ENCODE measurements at regions not wholly inside any gene's neighbourhood (a gene's known extent, or its start where the extent isn't known, plus 50 kb on each side); places are given as distances from the start of the nearest gene placed in this dataset.
A peak's percentile ranks its signal among the peaks of the same experiment; 100 is the strongest.
"Not testable (repeated sequence)": the region's sequence is repeated elsewhere in the genome, so short reads cannot be mapped to it uniquely, and the experiment has no call there.

- no peak overlapping the region for H3K27ac ChIP-seq
- intact Hi-C loops (cut with DNase I; ENCODE audit: low total_unique reads), result no loop called here
- 76 to 91% (median 83%) methylated on average over 8 of the region's 8 CpGs for whole genome bisulfite sequencing, 5 donors
- no peak for DNase-seq
- H3K9me3 ChIP-seq, result no peaks in the 10 kb centered on the region
- H3K4me3 ChIP-seq, result no peak overlapping the region
- no peaks in the 10 kb centered on the region for H3K27me3 ChIP-seq (replicated peaks in 1 of 7)
- TF ChIP-seq POLR2AphosphoS5 (IDR thresholded peaks at IDR 0.05), result no peak
- TF ChIP-seq CTCF (IDR thresholded peaks at IDR 0.05 in 8 of 11, conservative IDR thresholded peaks at IDR 0.05 in 3 of 11), result no peak
- no peaks in the 10 kb centered on the region for H3K36me3 ChIP-seq
- no peaks in the 10 kb centered on the region for H3K4me1 ChIP-seq
Observed at GRCh38 chr2:192669505-192670091, 474.9 kb upstream of the TMEFF2 start.

GRCh38 chr2:192660555-192660954, 465.8 kb upstream of the TMEFF2 start:
- H3K27ac ChIP-seq; H3K4me1 ChIP-seq; H3K4me3 ChIP-seq; H3K36me3 ChIP-seq; DNase-seq; H3K27me3 ChIP-seq (replicated peaks in 1 of 7); H3K9me3 ChIP-seq; intact Hi-C loops (cut with DNase I; ENCODE audit: low total_unique reads): not testable (repeated sequence)
- WGBS, 5 donors, result 65 to 83% (median 74%) methylated on average over 4 of the region's 4 CpGs

- intact Hi-C loops (cut with DNase I; ENCODE audit: low total_unique reads), result no loop called here
- Histone ChIP-seq H3K27me3 (replicated peaks in 1 of 7) (no peaks in the 10 kb centered on the region), H3K4me3 (no peak overlapping the region), H3K9me3 (peaks cover 0 to 4% (median 0%) of the 10 kb centered on the region in 8 donors), H3K36me3 (no peaks in the 10 kb centered on the region), H3K4me1 (no peaks in the 10 kb centered on the region), H3K27ac (no peak overlapping the region)
- WGBS, 5 donors, result 89 to 95% (median 90%) methylated on average over 3 of the region's 3 CpGs
- DNase-seq, result no peak
- TF ChIP-seq POLR2AphosphoS5 (IDR thresholded peaks at IDR 0.05), result no peak
- no peak for TF ChIP-seq CTCF (IDR thresholded peaks at IDR 0.05 in 8 of 11, conservative IDR thresholded peaks at IDR 0.05 in 3 of 11)
- no peak for TF ChIP-seq POLR2A (IDR thresholded peaks at IDR 0.05)
Observed at GRCh38 chr2:192657362-192657761, 462.6 kb upstream of the TMEFF2 start.

- no peaks in the 10 kb centered on the region for H3K36me3 ChIP-seq
- H3K4me1 ChIP-seq, result no peaks in the 10 kb centered on the region
- peaks cover 0 to 4% (median 0%) of the 10 kb centered on the region in 8 donors for H3K9me3 ChIP-seq
- no peak for TF ChIP-seq POLR2AphosphoS5 (IDR thresholded peaks at IDR 0.05)
- no peak for TF ChIP-seq POLR2A (IDR thresholded peaks at IDR 0.05)
- no peak for TF ChIP-seq CTCF (IDR thresholded peaks at IDR 0.05 in 8 of 11, conservative IDR thresholded peaks at IDR 0.05 in 3 of 11)
- H3K4me3 ChIP-seq, result no peak overlapping the region
- WGBS, 5 donors, result 53 to 75% (median 67%) methylated on average over 3 of the region's 3 CpGs
- H3K27ac ChIP-seq, result no peak overlapping the region
- H3K27me3 ChIP-seq (replicated peaks in 1 of 7), result no peaks in the 10 kb centered on the region
- peak; percentile 37 for DNase-seq
- intact Hi-C loops (cut with DNase I; ENCODE audit: low total_unique reads), result no loop called here
Observed at GRCh38 chr2:192655916-192656315, 461.2 kb upstream of the TMEFF2 start.

Measured in spleen (tissue), 11 donors.